ENCODE measurements at regions not wholly inside any gene's neighbourhood (a gene's known extent, or its start where the extent isn't known, plus 50 kb on each side); places are given as distances from the start of the nearest gene placed in this dataset.

DNA sequence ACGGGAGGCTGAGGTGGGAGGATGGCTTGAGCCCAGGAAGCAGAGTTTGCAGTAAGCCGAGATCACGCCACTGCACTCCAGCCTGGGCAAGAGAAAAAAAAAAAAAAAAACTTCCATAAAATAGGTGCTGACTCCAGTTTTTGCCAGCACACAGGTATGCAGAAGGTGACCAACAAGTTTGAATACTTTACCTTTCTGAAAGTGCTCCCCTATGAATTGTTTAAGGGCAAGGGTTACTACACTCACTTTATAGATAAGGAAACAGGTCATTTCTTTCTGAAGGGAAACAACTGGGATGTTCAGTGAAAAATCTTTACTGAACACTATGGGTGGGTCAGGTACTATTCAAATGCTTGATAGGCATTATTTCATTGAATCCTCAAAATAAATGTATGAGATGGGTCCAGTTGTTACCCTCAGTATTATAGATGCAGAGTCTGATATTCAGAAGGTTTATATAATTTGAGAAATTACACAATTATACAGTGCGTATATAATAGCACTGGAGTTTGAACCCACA is 538.5 kb downstream of the INSC start:
- no peak overlapping the region for H3K4me2 ChIP-seq
- no peaks in the 10 kb centered on the region; the same call in 2 of the 3 replicates for H3K9me3 Mint-ChIP-seq
- H3K4me3 Mint-ChIP-seq, result no peak overlapping the region
- TF ChIP-seq NANOG (IDR thresholded peaks at IDR 0.05; ENCODE audit: borderline replicate concordance) (no peak), EZH2phosphoT487 (IDR thresholded peaks at IDR 0.05; ENCODE audit: unreplicated experiment) (no peak), EZH2 (IDR thresholded peaks at IDR 0.05; ENCODE audit: low read depth, unreplicated experiment) (no peak), ZNF331 (CRISPR knock-in tag; IDR thresholded peaks at IDR 0.05; ENCODE audit: low read depth) (no peak), JUNB (IDR thresholded peaks at IDR 0.05; ENCODE audit: unreplicated experiment) (no peak), ZNF462 (CRISPR knock-in tag; IDR thresholded peaks at IDR 0.05) (no peak), CREB1 (CRISPR knock-in tag; IDR thresholded peaks at IDR 0.05; ENCODE audit: low read depth) (no peak), STAT1 (IDR thresholded peaks at IDR 0.05; ENCODE audit: unreplicated experiment) (no peak), ZNF114 (CRISPR knock-in tag; IDR thresholded peaks at IDR 0.05) (no peak), POLR2AphosphoS5 (IDR thresholded peaks at IDR 0.05; ENCODE audit: low read depth) (no peak)
- TF ChIP-seq, protein P1, sequence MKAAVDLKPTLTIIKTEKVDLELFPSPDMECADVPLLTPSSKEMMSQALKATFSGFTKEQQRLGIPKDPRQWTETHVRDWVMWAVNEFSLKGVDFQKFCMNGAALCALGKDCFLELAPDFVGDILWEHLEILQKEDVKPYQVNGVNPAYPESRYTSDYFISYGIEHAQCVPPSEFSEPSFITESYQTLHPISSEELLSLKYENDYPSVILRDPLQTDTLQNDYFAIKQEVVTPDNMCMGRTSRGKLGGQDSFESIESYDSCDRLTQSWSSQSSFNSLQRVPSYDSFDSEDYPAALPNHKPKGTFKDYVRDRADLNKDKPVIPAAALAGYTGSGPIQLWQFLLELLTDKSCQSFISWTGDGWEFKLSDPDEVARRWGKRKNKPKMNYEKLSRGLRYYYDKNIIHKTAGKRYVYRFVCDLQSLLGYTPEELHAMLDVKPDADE (IDR thresholded peaks at IDR 0.05), result no peak
- TF ChIP-seq, protein P2, sequence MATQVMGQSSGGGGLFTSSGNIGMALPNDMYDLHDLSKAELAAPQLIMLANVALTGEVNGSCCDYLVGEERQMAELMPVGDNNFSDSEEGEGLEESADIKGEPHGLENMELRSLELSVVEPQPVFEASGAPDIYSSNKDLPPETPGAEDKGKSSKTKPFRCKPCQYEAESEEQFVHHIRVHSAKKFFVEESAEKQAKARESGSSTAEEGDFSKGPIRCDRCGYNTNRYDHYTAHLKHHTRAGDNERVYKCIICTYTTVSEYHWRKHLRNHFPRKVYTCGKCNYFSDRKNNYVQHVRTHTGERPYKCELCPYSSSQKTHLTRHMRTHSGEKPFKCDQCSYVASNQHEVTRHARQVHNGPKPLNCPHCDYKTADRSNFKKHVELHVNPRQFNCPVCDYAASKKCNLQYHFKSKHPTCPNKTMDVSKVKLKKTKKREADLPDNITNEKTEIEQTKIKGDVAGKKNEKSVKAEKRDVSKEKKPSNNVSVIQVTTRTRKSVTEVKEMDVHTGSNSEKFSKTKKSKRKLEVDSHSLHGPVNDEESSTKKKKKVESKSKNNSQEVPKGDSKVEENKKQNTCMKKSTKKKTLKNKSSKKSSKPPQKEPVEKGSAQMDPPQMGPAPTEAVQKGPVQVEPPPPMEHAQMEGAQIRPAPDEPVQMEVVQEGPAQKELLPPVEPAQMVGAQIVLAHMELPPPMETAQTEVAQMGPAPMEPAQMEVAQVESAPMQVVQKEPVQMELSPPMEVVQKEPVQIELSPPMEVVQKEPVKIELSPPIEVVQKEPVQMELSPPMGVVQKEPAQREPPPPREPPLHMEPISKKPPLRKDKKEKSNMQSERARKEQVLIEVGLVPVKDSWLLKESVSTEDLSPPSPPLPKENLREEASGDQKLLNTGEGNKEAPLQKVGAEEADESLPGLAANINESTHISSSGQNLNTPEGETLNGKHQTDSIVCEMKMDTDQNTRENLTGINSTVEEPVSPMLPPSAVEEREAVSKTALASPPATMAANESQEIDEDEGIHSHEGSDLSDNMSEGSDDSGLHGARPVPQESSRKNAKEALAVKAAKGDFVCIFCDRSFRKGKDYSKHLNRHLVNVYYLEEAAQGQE (IDR thresholded peaks at IDR 0.05; ENCODE audit: unreplicated experiment), result no peak
- TF ChIP-seq, protein P3, sequence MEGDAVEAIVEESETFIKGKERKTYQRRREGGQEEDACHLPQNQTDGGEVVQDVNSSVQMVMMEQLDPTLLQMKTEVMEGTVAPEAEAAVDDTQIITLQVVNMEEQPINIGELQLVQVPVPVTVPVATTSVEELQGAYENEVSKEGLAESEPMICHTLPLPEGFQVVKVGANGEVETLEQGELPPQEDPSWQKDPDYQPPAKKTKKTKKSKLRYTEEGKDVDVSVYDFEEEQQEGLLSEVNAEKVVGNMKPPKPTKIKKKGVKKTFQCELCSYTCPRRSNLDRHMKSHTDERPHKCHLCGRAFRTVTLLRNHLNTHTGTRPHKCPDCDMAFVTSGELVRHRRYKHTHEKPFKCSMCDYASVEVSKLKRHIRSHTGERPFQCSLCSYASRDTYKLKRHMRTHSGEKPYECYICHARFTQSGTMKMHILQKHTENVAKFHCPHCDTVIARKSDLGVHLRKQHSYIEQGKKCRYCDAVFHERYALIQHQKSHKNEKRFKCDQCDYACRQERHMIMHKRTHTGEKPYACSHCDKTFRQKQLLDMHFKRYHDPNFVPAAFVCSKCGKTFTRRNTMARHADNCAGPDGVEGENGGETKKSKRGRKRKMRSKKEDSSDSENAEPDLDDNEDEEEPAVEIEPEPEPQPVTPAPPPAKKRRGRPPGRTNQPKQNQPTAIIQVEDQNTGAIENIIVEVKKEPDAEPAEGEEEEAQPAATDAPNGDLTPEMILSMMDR (conservative IDR thresholded peaks at IDR 0.05; ENCODE audit: low read depth in 2 of 2), result no peak
- H3K4me3 ChIP-seq, result no peak overlapping the region
- H4K20me1 ChIP-seq (replicated peaks; ENCODE audit: insufficient read depth), result no peaks in the 10 kb centered on the region
- ATAC-seq, result no peak
- peaks cover 21% of the 10 kb centered on the region for H3K4me1 Mint-ChIP-seq
- no peak for DNase-seq (ENCODE audit: low spot score)
- no peaks in the 10 kb centered on the region for H3K79me2 ChIP-seq (replicated peaks; ENCODE audit: insufficient read depth)
- H3F3A ChIP-seq (replicated peaks; ENCODE audit: low read depth), result peaks cover 4% of the 10 kb centered on the region; the same call in 1 of the 2 replicates
- no peaks in the 10 kb centered on the region for H3K36me3 ChIP-seq (ENCODE audit: insufficient read depth)
- no peaks in the 10 kb centered on the region for H3K9me2 ChIP-seq (ENCODE audit: insufficient read depth)
- no peaks in the 10 kb centered on the region for H3K36me3 Mint-ChIP-seq (ENCODE audit: low read depth)
- H3K27me3 Mint-ChIP-seq (ENCODE audit: insufficient read depth, low read depth, poor library complexity), result peaks cover 9% of the 10 kb centered on the region
- H3K4me1 ChIP-seq (ENCODE audit: insufficient read depth), result peaks cover 16% of the 10 kb centered on the region; the same call in 1 of the 2 replicates
- no peak overlapping the region for H2AFZ ChIP-seq
- 0 out of 2 replicates have a peak, but pooled peaks cover 4% of the 10 kb centered on the region for H3K27me3 ChIP-seq (ENCODE audit: insufficient read depth)
- no peak overlapping the region for H3K27ac ChIP-seq (ENCODE audit: low read depth)
- H3K27ac Mint-ChIP-seq, result no peak overlapping the region
